ENCODE measurements at regions not wholly inside any gene's neighbourhood (a gene's known extent, or its start where the extent isn't known, plus 50 kb on each side); places are given as distances from the start of the nearest gene placed in this dataset.

DNA sequence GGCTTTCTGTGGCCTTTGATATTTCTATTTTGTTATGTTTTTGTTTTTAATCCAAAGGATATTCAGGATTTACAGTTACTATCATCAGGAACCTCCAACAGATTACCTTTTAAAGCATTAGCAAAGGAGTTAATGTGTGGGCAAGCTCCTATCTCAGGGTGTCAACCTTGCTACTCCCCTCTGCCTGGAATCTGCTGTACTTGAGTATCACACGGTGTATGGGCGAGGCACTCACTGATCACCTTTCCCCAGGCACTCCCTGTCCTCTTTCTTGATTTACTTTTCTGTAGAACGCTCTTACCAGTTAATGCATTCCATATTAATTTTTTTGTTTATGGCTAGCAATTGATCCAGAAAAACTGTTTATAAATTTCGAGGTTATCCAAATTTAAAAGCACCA lies 117.0 kb upstream of the GAS1 start:
- no peaks in the 10 kb centered on the region for H3K4me1 ChIP-seq (replicated peaks)

GRCh38 chr9:87065981-87066380 lies 118.7 kb upstream of the GAS1 start:
- DNase-seq (ENCODE audit: low read depth in 1 of 2, low spot score in 2 of 2), result no peak
- no peaks in the 10 kb centered on the region for H3K36me3 ChIP-seq
- no peaks in the 10 kb centered on the region for H3K4me1 ChIP-seq (replicated peaks)
- no peak overlapping the region for H3K4me3 ChIP-seq
- no peak overlapping the region for H3K27ac ChIP-seq
- no peaks in the 10 kb centered on the region for H3K9me3 ChIP-seq (replicated peaks)
- no peaks in the 10 kb centered on the region for H3K27me3 ChIP-seq (replicated peaks)

More for the DNA sequence above, 117.0 kb upstream of the GAS1 start:
- no peak overlapping the region for H3K27ac ChIP-seq
- no peaks in the 10 kb centered on the region for H3K36me3 ChIP-seq
- no peaks in the 10 kb centered on the region for H3K27me3 ChIP-seq (replicated peaks)
- H3K9me3 ChIP-seq (replicated peaks), result no peaks in the 10 kb centered on the region
- DNase-seq (ENCODE audit: low read depth in 1 of 2, low spot score in 2 of 2), result no peak
- H3K4me3 ChIP-seq, result no peak overlapping the region

DNA sequence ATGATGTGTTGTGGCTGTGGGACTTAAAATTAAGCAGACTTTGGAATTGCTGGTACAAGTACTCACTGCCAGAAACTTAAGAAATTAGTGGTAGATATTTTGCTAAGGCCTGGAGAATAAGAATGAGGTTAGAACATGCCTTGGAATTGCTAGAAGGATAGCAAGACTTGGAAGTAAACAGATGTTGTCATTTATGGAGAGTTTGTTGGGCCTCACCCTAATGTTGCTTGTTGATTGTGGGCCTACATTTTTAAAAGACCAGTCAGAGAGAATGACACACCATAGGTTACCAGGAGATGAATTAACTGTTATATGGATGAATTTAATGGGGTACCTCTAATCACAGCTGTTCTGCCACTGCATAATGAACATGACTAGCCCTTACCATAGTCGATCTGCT lies 120.1 kb upstream of the GAS1 start:
- no peaks in the 10 kb centered on the region for H3K27me3 ChIP-seq (replicated peaks)
- H3K9me3 ChIP-seq (replicated peaks), result no peaks in the 10 kb centered on the region
- no peaks in the 10 kb centered on the region for H3K4me1 ChIP-seq (replicated peaks)
- no peak overlapping the region for H3K4me3 ChIP-seq
- H3K36me3 ChIP-seq, result no peaks in the 10 kb centered on the region
- H3K27ac ChIP-seq, result no peak overlapping the region
- no peak for DNase-seq (ENCODE audit: low read depth in 1 of 2, low spot score in 2 of 2)

GRCh38 chr9:87068177-87068840 lies 121.0 kb upstream of the GAS1 start:
- Histone ChIP-seq H3K27me3 (replicated peaks) (no peaks in the 10 kb centered on the region), H3K4me1 (replicated peaks) (no peaks in the 10 kb centered on the region)

GRCh38 chr9:87069690-87070089 lies 122.4 kb upstream of the GAS1 start:
- H3K4me3 ChIP-seq, result no peak overlapping the region
- H3K9me3 ChIP-seq (replicated peaks), result no peaks in the 10 kb centered on the region
- H3K27ac ChIP-seq, result no peak overlapping the region
- no peak for DNase-seq (ENCODE audit: low read depth in 1 of 2, low spot score in 2 of 2)
- no peaks in the 10 kb centered on the region for H3K4me1 ChIP-seq (replicated peaks)
- no peaks in the 10 kb centered on the region for H3K27me3 ChIP-seq (replicated peaks)
- no peaks in the 10 kb centered on the region for H3K36me3 ChIP-seq

More at GRCh38 chr9:87068177-87068840, 121.0 kb upstream of the GAS1 start:
- no peak for DNase-seq (ENCODE audit: low read depth in 1 of 2, low spot score in 2 of 2)
- Histone ChIP-seq H3K36me3 (no peaks in the 10 kb centered on the region), H3K4me3 (no peak overlapping the region), H3K9me3 (replicated peaks) (no peaks in the 10 kb centered on the region), H3K27ac (no peak overlapping the region)

GRCh38 chr9:87070336-87070735 lies 123.0 kb upstream of the GAS1 start:
- Histone ChIP-seq H3K4me3 (no peak overlapping the region), H3K27me3 (replicated peaks) (no peaks in the 10 kb centered on the region), H3K9me3 (replicated peaks) (no peaks in the 10 kb centered on the region), H3K27ac (no peak overlapping the region), H3K36me3 (no peaks in the 10 kb centered on the region), H3K4me1 (replicated peaks) (no peaks in the 10 kb centered on the region)
- no peak for DNase-seq (ENCODE audit: low read depth in 1 of 2, low spot score in 2 of 2)

DNA sequence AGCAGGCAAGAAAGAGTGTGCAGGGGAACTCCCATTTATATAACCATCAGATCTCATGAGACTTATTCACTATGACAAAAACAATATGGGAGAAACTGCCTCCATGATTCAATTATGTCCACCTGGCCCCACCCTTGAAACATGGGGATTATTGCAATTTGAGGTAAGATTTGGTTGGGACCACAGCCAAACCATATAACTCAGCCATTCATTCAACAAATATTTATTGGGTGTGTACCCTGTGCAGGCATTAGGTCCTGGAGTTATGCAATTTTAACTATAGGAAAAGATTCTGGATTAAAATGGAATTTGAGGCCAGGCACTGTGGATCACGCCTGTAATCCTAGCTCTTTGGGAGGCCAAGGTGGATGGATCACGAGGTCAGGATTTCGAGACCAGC lies 124.2 kb upstream of the GAS1 start:
- H3K9me3 ChIP-seq (replicated peaks), result no peaks in the 10 kb centered on the region
- no peak for DNase-seq (ENCODE audit: low read depth in 1 of 2, low spot score in 2 of 2)
- no peaks in the 10 kb centered on the region for H3K27me3 ChIP-seq (replicated peaks)
- no peak overlapping the region for H3K27ac ChIP-seq
- no peaks in the 10 kb centered on the region for H3K36me3 ChIP-seq
- no peaks in the 10 kb centered on the region for H3K4me1 ChIP-seq (replicated peaks)
- H3K4me3 ChIP-seq, result no peak overlapping the region

DNA sequence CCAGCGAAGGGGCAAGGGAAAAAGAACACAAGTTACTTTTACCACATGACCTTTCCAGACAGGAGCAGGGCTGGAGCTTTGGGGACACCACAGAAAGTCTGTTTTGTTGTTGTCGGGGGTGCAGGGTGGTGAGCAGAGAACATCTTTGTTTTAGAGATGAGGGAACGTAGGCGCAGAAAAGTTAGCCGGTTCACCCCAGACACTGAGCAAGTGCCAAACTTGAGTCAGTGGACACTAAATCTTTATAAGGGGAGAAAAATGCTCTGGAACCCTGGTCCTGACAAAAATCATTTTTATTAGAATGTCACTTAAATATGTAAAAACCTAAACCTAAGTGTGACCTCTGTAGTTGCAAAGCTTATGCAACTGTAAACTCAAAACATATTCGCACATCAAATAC lies 126.4 kb upstream of the GAS1 start:
- no peak for DNase-seq (ENCODE audit: low read depth in 1 of 2, low spot score in 2 of 2)
- no peaks in the 10 kb centered on the region for H3K36me3 ChIP-seq
- no peak overlapping the region for H3K4me3 ChIP-seq
- H3K27me3 ChIP-seq (replicated peaks), result no peaks in the 10 kb centered on the region
- no peak overlapping the region for H3K27ac ChIP-seq
- no peaks in the 10 kb centered on the region for H3K9me3 ChIP-seq (replicated peaks)
- H3K4me1 ChIP-seq (replicated peaks), result no peaks in the 10 kb centered on the region

DNA sequence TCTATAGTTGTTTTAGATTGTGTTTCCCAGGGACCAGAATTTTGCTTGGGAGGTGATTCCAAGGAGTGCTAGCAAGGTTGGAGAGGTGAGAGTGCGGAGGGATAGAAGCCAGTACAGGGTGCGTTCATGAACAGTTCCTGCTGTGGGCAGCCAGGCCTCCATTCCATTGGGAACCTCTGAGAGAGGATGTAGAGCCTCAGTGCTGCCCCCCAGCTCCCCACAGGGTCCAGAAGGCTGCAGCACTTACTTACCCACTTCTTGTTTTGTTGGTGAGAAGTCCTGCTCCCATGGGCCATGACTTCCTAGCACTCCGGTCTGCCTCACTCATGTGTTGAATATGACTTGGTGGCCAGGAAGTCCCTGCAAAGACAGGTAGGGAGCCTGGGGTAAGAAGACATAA lies 128.2 kb upstream of the GAS1 start:
- no peak overlapping the region for H3K4me3 ChIP-seq
- no peaks in the 10 kb centered on the region for H3K9me3 ChIP-seq (replicated peaks)
- H3K4me1 ChIP-seq (replicated peaks), result no peaks in the 10 kb centered on the region
- no peak overlapping the region for H3K27ac ChIP-seq
- no peaks in the 10 kb centered on the region for H3K36me3 ChIP-seq
- H3K27me3 ChIP-seq (replicated peaks), result no peaks in the 10 kb centered on the region
- DNase-seq (ENCODE audit: low read depth in 1 of 2, low spot score in 2 of 2), result no peak

DNA sequence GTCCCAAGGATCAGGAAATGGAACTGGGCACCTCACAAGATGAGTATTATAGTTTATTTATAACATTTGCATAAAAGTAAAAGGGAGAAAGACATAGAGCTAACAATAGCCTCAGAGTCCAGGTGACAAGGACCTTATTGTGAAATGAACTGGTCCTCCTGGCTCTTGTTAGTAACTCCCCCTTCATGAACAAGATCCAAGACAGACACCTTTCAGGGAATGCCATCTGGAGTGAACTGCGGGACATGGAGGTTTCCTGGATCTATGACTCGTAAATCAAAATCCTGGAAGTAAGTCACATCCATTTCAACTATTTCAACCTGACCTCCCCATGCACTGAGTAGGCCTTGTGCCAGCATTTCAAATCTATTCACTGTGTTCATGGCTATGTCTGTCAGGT lies 129.5 kb upstream of the GAS1 start:
- Histone ChIP-seq H3K36me3 (no peaks in the 10 kb centered on the region), H3K4me1 (replicated peaks) (no peaks in the 10 kb centered on the region), H3K4me3 (no peak overlapping the region), H3K9me3 (replicated peaks) (no peaks in the 10 kb centered on the region), H3K27me3 (replicated peaks) (no peaks in the 10 kb centered on the region), H3K27ac (no peak overlapping the region)
- DNase-seq (ENCODE audit: low read depth in 1 of 2, low spot score in 2 of 2), result no peak

DNA sequence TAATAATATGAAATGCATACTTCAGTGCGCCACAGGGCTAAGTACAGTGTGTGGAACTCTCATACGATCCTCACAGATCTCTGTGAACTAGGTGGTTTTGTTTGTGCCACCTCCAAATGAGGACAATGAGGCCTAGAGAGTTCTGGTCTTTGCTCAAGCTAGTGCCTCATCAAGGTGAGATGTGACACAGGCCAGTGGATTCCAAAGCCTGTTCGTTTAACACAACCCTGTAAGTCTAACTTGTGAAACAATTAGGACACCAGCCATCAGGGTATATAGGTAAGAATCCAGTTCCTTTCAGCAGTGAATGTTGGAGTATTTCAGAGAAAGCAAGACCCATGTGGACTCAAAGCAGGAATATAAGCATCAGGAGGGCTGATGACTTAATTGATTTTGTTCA lies 130.7 kb upstream of the GAS1 start:
- no peaks in the 10 kb centered on the region for H3K27me3 ChIP-seq (replicated peaks)
- no peaks in the 10 kb centered on the region for H3K9me3 ChIP-seq (replicated peaks)
- H3K27ac ChIP-seq, result no peak overlapping the region
- DNase-seq (ENCODE audit: low read depth in 1 of 2, low spot score in 2 of 2), result no peak
- H3K36me3 ChIP-seq, result no peaks in the 10 kb centered on the region
- no peaks in the 10 kb centered on the region for H3K4me1 ChIP-seq (replicated peaks)
- H3K4me3 ChIP-seq, result no peak overlapping the region

- H3K36me3 ChIP-seq, result no peaks in the 10 kb centered on the region
Observed at GRCh38 chr9:87080512-87081264, 133.4 kb upstream of the GAS1 start.

DNA sequence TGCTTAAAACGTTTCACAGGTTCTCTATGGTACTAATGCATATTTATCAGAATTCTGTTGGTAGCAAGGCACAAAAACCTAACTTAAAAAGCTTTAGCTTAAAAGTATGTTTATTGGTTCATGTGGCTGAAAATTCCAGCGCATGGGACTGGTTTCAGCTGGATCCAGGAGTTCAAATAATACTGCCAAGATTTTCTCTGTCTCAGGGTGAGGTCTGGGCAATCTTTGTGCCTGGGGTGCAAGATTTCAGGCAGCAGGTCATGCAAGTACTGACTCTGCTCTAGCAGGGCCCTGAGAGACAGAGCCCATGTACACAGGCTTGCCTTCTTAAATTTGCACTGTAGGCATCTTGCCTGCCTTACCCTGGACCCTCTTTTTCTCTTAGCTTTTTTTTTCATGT lies 134.2 kb upstream of the GAS1 start:
- no peaks in the 10 kb centered on the region for H3K27me3 ChIP-seq (replicated peaks)
- no peaks in the 10 kb centered on the region for H3K9me3 ChIP-seq (replicated peaks)
- no peak overlapping the region for H3K4me3 ChIP-seq
- no peak overlapping the region for H3K27ac ChIP-seq
- no peaks in the 10 kb centered on the region for H3K4me1 ChIP-seq (replicated peaks)
- H3K36me3 ChIP-seq, result no peaks in the 10 kb centered on the region
- DNase-seq (ENCODE audit: low read depth in 1 of 2, low spot score in 2 of 2), result no peak

More at GRCh38 chr9:87080512-87081264, 133.4 kb upstream of the GAS1 start:
- no peak for DNase-seq (ENCODE audit: low read depth in 1 of 2, low spot score in 2 of 2)
- no peak overlapping the region for H3K27ac ChIP-seq
- no peaks in the 10 kb centered on the region for H3K27me3 ChIP-seq (replicated peaks)
- no peaks in the 10 kb centered on the region for H3K4me1 ChIP-seq (replicated peaks)
- no peaks in the 10 kb centered on the region for H3K9me3 ChIP-seq (replicated peaks)
- no peak overlapping the region for H3K4me3 ChIP-seq

DNA sequence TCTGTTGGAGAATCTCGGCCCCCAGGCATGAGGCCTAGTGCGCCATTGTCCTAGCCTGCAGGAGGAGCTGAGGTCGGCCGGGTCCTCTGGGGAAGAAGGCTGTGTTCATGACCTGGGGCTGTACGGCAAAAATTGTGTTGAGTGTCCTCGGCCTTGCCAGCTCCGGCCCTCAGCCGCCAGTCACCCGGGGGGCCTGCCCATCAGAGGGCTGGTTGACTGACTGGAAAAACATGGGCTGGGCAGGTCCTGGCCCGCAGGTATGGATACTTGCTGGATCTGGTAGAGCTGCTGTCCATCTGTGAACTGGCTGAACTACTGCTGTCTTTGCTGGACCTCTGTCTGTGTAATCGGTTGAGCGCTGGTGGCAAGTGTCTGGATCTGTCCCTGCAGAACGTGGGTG lies 136.7 kb upstream of the GAS1 start:
- no peak for DNase-seq (ENCODE audit: low read depth in 1 of 2, low spot score in 2 of 2)
- H3K4me3 ChIP-seq, result no peak overlapping the region
- no peaks in the 10 kb centered on the region for H3K27me3 ChIP-seq (replicated peaks)
- H3K9me3 ChIP-seq (replicated peaks), result no peaks in the 10 kb centered on the region
- no peaks in the 10 kb centered on the region for H3K4me1 ChIP-seq (replicated peaks)
- H3K27ac ChIP-seq, result no peak overlapping the region
- H3K36me3 ChIP-seq, result no peaks in the 10 kb centered on the region
